Mammary epithelial cell (primary cell): ENCODE measurements at regions not wholly inside any gene's neighbourhood (a gene's known extent, or its start where the extent isn't known, plus 50 kb on each side); places are given as distances from the start of the nearest gene placed in this dataset.

Experiments
- EZH2 ChIP-seq: IDR thresholded peaks from 2 replicates; pipeline ENCODE4 v1.6.1; 2012; ENCODE audit warnings: low read length, inconsistent platforms, borderline replicate concordance
- TF ChIP-seq, protein P1 (sequence below), 2 donors: IDR thresholded peaks in 1 of 2; conservative IDR thresholded peaks in 1 of 2; 2 replicates each; pipeline ENCODE4 v1.5.1; 2011 to 2012; ENCODE audit warnings: inconsistent platforms in 2 of 2, low read length in 2 of 2, mild to moderate bottlenecking in 2 of 2, control low read depth in 1 of 2, low read depth in 1 of 2; ENCODE audit not compliant: insufficient read depth in 1 of 2; ENCODE audit errors: extremely low read depth in 1 of 2

DNA sequence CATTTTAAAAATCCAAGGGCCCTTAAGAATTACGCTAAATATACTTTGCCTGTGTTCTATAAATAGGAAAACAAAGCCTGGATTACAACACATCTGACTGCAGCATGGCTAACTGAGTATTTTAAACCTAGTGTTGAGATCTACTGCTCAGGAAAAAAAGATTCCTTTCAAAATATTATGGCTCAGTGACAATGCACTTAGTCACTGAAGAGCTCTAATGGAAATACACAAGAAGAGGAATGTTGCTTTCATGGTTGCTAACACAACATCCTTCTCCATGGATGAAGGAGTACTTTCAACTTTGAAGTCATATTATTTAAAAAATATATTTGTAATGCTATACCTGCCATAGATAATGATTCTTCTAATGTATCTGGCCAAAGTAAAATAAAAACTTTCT is 248.3 kb upstream of the NEGR1 start:
- TF ChIP-seq, protein P1, sequence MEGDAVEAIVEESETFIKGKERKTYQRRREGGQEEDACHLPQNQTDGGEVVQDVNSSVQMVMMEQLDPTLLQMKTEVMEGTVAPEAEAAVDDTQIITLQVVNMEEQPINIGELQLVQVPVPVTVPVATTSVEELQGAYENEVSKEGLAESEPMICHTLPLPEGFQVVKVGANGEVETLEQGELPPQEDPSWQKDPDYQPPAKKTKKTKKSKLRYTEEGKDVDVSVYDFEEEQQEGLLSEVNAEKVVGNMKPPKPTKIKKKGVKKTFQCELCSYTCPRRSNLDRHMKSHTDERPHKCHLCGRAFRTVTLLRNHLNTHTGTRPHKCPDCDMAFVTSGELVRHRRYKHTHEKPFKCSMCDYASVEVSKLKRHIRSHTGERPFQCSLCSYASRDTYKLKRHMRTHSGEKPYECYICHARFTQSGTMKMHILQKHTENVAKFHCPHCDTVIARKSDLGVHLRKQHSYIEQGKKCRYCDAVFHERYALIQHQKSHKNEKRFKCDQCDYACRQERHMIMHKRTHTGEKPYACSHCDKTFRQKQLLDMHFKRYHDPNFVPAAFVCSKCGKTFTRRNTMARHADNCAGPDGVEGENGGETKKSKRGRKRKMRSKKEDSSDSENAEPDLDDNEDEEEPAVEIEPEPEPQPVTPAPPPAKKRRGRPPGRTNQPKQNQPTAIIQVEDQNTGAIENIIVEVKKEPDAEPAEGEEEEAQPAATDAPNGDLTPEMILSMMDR (conservative IDR thresholded peaks at IDR 0.05 in 1 of 2, IDR thresholded peaks at IDR 0.05 in 1 of 2; ENCODE audit: extremely low read depth in 1 of 2, insufficient read depth in 1 of 2, low read depth in 1 of 2, low read length in 2 of 2), result no peak
- no peak for TF ChIP-seq EZH2
